ENCODE measurements at regions not wholly inside any gene's neighbourhood (a gene's known extent, or its start where the extent isn't known, plus 50 kb on each side); places are given as distances from the start of the nearest gene placed in this dataset.

GRCh38 chr2:150863691-150864090 lies 376.2 kb upstream of the RND3 start:
- no peak overlapping the region for H2BK120ac ChIP-seq (ENCODE audit: low read depth, low read length, poor library complexity, severe bottlenecking)
- H4K91ac ChIP-seq (ENCODE audit: insufficient read length, low read depth, low read length), result no peak overlapping the region
- H2BK20ac ChIP-seq (ENCODE audit: low read depth, low read length, poor library complexity, severe bottlenecking), result no peak overlapping the region
- peaks cover 5% of the 10 kb centered on the region; the same call in 1 of the 2 replicates for H3K4me1 ChIP-seq (ENCODE audit: insufficient read depth, low read length)
- no peak overlapping the region for H4K8ac ChIP-seq (replicated peaks; ENCODE audit: insufficient read length, low read depth, low read length)
- H3K27me3 ChIP-seq (ENCODE audit: insufficient read depth, low read length), result no peaks in the 10 kb centered on the region
- no peak overlapping the region for H3K9ac ChIP-seq (ENCODE audit: extremely low read depth, insufficient read length, low read length)
- H3K9me3 ChIP-seq (ENCODE audit: control insufficient read depth, low read depth, low read length), result peaks cover 21% of the 10 kb centered on the region
- H3K4me2 ChIP-seq (ENCODE audit: insufficient read depth, insufficient read length, low read length), result no peak overlapping the region
- no peaks in the 10 kb centered on the region for H4K20me1 ChIP-seq (ENCODE audit: control insufficient read depth, insufficient read depth, insufficient read length)
- H3T11ph ChIP-seq (ENCODE audit: low read length), result no peak overlapping the region
- Mint-ChIP-seq H3K36me3 (ENCODE audit: insufficient read depth in 1 of 3, low read depth in 3 of 3) (peaks cover 41 to 57% (median 49%) of the 10 kb centered on the region in 3 experiments), H3K9me3 (peaks cover 42 to 56% of the 10 kb centered on the region in 2 experiments), H3K27ac (no peak overlapping the region), H3K4me3 (no peak overlapping the region), H3K27me3 (ENCODE audit: low read depth) (no peaks in the 10 kb centered on the region), H3K4me1 (peaks cover 19 to 21% of the 10 kb centered on the region in 2 experiments)
- H3K56ac ChIP-seq (ENCODE audit: insufficient read length, low read depth, low read length), result no peak overlapping the region
- H3K79me2 ChIP-seq (ENCODE audit: insufficient read depth, low read length), result no peaks in the 10 kb centered on the region
- no peak for DNase-seq
- no peak overlapping the region for H2BK12ac ChIP-seq (ENCODE audit: insufficient read length, low read depth, low read length)
- H3K27ac ChIP-seq (ENCODE audit: insufficient read length, low read depth, low read length), result no peak overlapping the region
- H3K79me1 ChIP-seq (ENCODE audit: insufficient read depth, low read depth, low read length, poor library complexity, severe bottlenecking), result no peaks in the 10 kb centered on the region
- no peak overlapping the region for H2AK5ac ChIP-seq (ENCODE audit: insufficient read length, low read length)
- H3K23ac ChIP-seq (ENCODE audit: insufficient read length, low read depth, low read length), result no peak overlapping the region
- no peak overlapping the region for H3K18ac ChIP-seq (ENCODE audit: insufficient read length, low read depth, low read length)
- H3K23me2 ChIP-seq (ENCODE audit: insufficient read length, low read depth, low read length, poor library complexity, severe bottlenecking), result no peaks in the 10 kb centered on the region
- H2AFZ ChIP-seq (ENCODE audit: low read length), result no peak overlapping the region
- H4K5ac ChIP-seq (ENCODE audit: insufficient read length, low read depth, low read length), result no peak overlapping the region
- no peak overlapping the region for H3K14ac ChIP-seq (ENCODE audit: insufficient read depth, low read length)
- H2BK5ac ChIP-seq (ENCODE audit: insufficient read length, low read length), result no peak overlapping the region
- no peak overlapping the region for H2BK15ac ChIP-seq (ENCODE audit: low read depth, low read length)
- no peak overlapping the region for H3K4ac ChIP-seq (ENCODE audit: low read depth, low read length)
- TF ChIP-seq CTCF (conservative IDR thresholded peaks at IDR 0.05), result no peak

Data from H9 (cell line).